ENCODE measurements at regions not wholly inside any gene's neighbourhood (a gene's known extent, or its start where the extent isn't known, plus 50 kb on each side); places are given as distances from the start of the nearest gene placed in this dataset.
A peak's percentile ranks its signal among the peaks of the same experiment; 100 is the strongest.

- no peak for DNase-seq
- TF ChIP-seq, protein P1, sequence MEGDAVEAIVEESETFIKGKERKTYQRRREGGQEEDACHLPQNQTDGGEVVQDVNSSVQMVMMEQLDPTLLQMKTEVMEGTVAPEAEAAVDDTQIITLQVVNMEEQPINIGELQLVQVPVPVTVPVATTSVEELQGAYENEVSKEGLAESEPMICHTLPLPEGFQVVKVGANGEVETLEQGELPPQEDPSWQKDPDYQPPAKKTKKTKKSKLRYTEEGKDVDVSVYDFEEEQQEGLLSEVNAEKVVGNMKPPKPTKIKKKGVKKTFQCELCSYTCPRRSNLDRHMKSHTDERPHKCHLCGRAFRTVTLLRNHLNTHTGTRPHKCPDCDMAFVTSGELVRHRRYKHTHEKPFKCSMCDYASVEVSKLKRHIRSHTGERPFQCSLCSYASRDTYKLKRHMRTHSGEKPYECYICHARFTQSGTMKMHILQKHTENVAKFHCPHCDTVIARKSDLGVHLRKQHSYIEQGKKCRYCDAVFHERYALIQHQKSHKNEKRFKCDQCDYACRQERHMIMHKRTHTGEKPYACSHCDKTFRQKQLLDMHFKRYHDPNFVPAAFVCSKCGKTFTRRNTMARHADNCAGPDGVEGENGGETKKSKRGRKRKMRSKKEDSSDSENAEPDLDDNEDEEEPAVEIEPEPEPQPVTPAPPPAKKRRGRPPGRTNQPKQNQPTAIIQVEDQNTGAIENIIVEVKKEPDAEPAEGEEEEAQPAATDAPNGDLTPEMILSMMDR (IDR thresholded peaks at IDR 0.05): no peak
- Mint-ChIP-seq H3K27ac (peak overlapping the region; percentile 61), H3K9me3 (no peaks in the 10 kb centered on the region), H3K36me3 (ENCODE audit: low read depth) (no peaks in the 10 kb centered on the region), H3K4me3 (no peak overlapping the region), H3K4me1 (peaks cover 18% of the 10 kb centered on the region), H3K27me3 (ENCODE audit: low read depth, poor library complexity) (no peaks in the 10 kb centered on the region)
These were observed 714.7 kb upstream of the PCDH20 start for GRCh38 chr13:62130062-62130970.

DNA sequence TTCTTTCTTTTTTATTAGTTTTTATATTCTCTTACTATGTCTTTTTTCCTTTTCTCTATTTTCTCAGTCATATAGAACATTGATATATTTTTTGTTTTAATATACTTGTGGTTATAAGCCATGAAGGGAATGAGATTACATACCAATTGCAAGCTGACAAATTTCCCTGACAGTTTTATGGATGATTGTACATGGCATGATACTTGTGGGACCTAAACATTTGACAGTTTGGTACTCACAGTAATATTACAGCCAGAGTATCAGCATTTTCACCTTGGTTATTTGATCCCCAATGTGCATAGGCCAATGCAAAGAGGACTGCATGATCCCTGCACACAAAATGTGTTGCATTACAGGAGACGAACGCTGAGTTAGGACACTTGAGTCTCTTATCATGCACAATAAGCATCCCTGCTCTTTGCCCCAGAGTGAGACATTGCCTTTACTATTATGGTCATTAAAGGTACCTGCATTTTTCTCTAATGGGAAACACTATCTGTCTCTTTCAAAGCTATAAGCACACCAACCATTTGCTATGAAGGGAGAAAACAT, 713.4 kb upstream of the PCDH20 start:
- DNase-seq: no peak
- H3K27me3 Mint-ChIP-seq (ENCODE audit: low read depth, poor library complexity): no peaks in the 10 kb centered on the region
- H3K9me3 Mint-ChIP-seq: no peaks in the 10 kb centered on the region
- H3K4me1 Mint-ChIP-seq: peaks cover 18% of the 10 kb centered on the region
- H3K27ac Mint-ChIP-seq: no peak overlapping the region
- H3K4me3 Mint-ChIP-seq: no peak overlapping the region
- no peaks in the 10 kb centered on the region for H3K36me3 Mint-ChIP-seq (ENCODE audit: low read depth)
- TF ChIP-seq, protein P1 (IDR thresholded peaks at IDR 0.05): no peak

DNA sequence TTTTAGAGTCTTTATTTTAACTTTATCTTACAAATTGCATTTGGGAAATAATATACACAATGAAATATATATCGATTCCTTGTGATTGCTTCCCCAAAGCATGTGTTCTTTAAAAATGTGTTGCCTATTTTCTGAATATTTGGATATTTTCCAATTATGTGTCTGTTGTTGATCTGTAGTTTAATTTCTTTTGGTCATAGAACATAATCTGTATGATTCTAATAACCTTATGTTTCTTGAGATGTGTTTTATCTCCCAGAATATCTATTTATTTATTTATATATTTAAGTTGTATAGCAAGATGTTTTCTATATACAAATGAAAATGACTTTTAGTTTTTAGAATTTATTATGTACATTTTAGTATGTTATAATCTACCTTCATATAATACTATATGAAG, 710.8 kb upstream of the PCDH20 start:
- Mint-ChIP-seq H3K27me3 (ENCODE audit: low read depth, poor library complexity) (no peaks in the 10 kb centered on the region), H3K36me3 (ENCODE audit: low read depth) (no peaks in the 10 kb centered on the region)

DNA sequence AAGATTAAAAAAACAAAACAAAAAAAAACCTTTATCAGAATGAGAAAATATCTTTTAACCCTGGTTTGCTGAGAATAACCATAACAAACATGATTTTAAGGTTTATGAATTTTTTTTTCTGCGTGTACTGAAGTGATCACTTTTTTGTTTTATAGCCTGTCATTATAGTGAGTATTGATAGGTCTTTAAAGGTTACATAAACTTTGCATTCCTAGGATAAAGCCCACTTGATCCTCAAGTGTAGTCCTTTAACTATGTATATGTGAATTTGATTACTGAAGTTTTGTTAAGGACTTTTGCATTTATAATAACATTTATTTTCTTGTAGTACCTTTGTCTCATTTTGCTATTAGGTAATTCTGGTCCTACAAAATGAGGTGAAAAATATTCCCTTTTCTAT, 709.8 kb upstream of the PCDH20 start:
- DNase-seq: no peak
- Mint-ChIP-seq H3K27me3 (ENCODE audit: low read depth, poor library complexity) (no peaks in the 10 kb centered on the region), H3K36me3 (ENCODE audit: low read depth) (no peaks in the 10 kb centered on the region), H3K9me3 (no peaks in the 10 kb centered on the region), H3K4me3 (no peak overlapping the region), H3K4me1 (peaks cover 14% of the 10 kb centered on the region), H3K27ac (no peak overlapping the region)
- TF ChIP-seq, protein P1 (IDR thresholded peaks at IDR 0.05): no peak

More for the DNA sequence above, 710.8 kb upstream of the PCDH20 start:
- no peak overlapping the region for H3K27ac Mint-ChIP-seq
- H3K9me3 Mint-ChIP-seq: no peaks in the 10 kb centered on the region
- peaks cover 18% of the 10 kb centered on the region for H3K4me1 Mint-ChIP-seq
- TF ChIP-seq, protein P1 (IDR thresholded peaks at IDR 0.05): no peak
- no peak for DNase-seq
- H3K4me3 Mint-ChIP-seq: no peak overlapping the region

GRCh38 chr13:62123409-62123808, 707.8 kb upstream of the PCDH20 start:
- Mint-ChIP-seq H3K36me3 (ENCODE audit: low read depth) (no peaks in the 10 kb centered on the region), H3K27me3 (ENCODE audit: low read depth, poor library complexity) (no peaks in the 10 kb centered on the region), H3K4me1 (no peaks in the 10 kb centered on the region), H3K27ac (no peak overlapping the region), H3K4me3 (no peak overlapping the region), H3K9me3 (no peaks in the 10 kb centered on the region)
- TF ChIP-seq, protein P1 (IDR thresholded peaks at IDR 0.05): no peak
- DNase-seq: no peak
